SK-MEL-5 (cell line): ENCODE measurements at regions not wholly inside any gene's neighbourhood (a gene's known extent, or its start where the extent isn't known, plus 50 kb on each side); places are given as distances from the start of the nearest gene placed in this dataset.

Experiments used
- DNase-seq: peaks from one replicate; pipeline ENCODE4 v3.0.0-alpha.2; 2016; ENCODE audit warnings: low read depth, low spot score
- in situ Hi-C: cut with HindIII; loops from 2 replicates; pipeline ENCODE4 v1.10.0; 2016; ENCODE audit warnings: low sequenced_read_pairs, high pct_unique_total_duplicates, low pct_unique_long_range_greater_than_20kb

DNA sequence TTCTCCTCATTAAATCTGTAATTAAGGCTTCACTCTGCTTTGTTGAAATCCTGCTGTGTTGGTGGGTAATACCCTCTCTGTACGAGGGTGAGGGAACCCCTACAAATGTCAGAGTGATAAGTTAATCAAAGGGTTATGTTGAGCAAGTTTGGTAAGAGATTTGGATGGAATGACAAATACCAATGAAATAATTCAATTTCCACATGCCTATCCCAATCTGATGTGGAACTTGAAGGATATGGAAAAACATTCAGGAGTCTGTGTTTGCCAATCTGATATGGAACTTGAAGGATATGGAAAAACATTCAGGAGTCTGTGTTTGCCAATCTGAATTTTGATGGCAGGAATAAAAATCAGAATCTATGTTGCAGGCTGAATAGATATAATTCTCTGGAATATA is 910.2 kb downstream of the TUSC7 start:
- in situ Hi-C loops, result no loop called here
- DNase-seq, result no peak

- no peak for DNase-seq
Measured at GRCh38 chr3:117622171-117622841, 912.7 kb downstream of the TUSC7 start.

DNA sequence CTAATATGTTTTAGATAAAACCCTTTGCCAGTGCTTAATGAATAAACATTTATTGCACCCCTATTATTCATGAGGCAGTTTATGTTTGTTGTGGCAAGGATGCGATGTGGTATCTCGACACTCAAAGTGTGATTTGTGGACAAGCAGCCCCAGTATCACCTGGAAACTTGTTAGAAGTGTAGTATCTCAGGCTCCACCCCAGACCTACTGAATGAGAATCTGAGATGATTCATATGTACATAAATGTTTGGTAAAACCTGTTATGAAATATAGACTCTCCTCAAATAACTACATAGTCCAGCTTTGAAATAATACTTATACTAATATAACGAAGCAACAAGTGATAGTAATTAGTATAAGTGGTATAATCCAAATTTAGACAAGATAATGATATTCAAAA is 914.8 kb downstream of the TUSC7 start:
- no peak for DNase-seq

More at GRCh38 chr3:117622171-117622841, 912.7 kb downstream of the TUSC7 start:
- in situ Hi-C loops, result no loop called here

DNA sequence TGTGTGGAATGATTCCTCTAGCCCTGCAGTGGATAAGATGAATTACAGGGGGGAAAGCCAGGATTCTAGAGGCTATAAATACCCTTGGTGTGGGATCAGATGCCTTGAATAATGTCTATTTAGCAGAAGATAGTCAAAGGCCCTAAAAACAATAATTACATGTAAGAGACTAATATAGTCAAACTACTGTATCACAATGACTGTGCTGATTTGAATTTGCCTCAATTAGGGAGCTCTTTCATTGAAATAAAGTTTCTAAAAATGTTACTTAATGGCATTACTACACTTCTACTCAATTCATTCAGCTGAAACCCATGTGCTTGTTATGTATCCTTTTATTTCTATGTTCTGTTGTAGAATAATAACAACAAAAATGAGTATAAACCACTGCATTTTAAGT is 915.6 kb downstream of the TUSC7 start:
- in situ Hi-C loops, result no loop called here
- DNase-seq, result no peak

More for the DNA sequence above, 914.8 kb downstream of the TUSC7 start:
- in situ Hi-C loops, result no loop called here

DNA sequence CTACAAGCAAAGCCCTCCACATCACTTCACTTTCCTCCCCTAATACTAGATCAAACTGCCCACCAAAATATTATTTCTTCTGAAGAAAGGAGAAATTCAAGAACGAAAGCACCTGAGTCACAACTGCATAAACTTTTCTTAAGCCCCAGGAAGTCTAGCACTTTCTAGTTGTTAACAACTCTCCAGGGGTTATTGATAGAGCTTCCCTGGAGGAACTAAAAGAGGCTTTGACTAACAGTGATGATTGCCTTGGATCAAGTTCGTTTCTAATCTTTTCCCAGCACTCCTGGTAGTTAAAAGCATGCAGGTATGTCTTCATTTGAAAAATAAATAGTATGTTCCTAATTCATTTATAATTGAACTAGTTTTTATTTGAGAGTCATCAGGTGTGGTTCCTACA is 917.0 kb downstream of the TUSC7 start:
- DNase-seq, result no peak
- in situ Hi-C loops, result no loop called here

DNA sequence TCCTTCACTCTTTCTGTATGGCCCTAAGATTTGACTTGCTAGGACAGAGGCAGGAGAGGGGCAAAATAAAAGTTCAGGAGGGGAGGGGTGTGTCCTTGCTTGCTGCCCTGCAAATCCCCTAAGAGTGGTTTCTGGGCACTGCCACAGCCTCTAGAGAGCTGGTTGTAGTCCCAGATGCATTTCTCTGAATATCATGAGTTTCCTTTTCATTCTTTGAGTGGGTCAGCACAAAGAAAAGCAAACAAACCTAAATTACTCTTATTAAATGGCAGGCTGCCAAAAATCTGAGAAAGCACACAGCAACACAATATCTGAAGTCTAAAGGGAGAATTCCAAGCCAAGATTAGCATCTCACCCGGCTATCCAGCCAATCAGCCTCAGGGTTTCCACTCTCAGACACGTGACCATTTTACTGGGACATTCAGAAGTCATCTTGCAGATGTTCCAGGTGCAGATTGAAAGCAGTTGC is 919.3 kb downstream of the TUSC7 start:
- in situ Hi-C loops, result no loop called here
- DNase-seq, result no peak

- no peak for DNase-seq
- in situ Hi-C loops, result no loop called here
Measured at GRCh38 chr3:117629505-117629904, 919.9 kb downstream of the TUSC7 start.

DNA sequence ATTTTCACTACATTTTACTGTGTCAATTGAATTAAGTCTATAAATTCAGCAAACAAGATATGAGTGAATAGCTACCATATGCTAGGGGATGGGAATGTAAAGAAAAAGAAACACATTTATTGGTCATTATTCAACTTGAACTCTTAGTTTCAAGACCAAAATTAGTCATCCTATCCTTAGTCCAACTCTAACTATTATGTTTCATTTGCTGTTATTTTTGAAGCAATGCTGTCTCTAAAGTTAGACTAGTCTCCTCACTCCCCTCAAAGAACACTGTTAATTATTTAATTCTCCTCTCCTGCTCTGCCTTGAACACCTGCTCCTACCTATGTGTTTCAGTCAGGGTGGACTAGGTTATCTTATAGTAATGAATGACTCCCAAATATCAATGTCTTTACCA is 920.9 kb downstream of the TUSC7 start:
- no peak for DNase-seq
- in situ Hi-C loops, result no loop called here

DNA sequence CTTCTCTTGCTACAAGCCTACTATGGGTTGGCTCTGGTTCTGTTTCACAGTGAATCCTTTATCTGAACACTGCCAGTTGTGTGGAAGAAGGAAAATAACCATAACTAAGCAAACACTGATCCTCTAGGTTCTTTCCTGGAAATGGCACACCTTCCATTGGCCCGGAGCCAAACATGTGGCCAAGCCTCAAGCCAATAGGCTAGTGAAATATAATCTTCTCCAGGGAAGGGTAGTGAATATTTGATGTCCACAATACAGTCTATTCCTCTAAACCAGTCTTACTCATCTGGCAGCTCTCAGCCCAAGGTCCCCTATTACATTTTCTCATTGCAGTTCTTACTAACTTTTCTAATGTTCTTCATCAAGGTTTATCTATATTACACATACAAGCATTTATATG is 921.3 kb downstream of the TUSC7 start:
- no peak for DNase-seq
- in situ Hi-C loops, result no loop called here

- in situ Hi-C loops, result no loop called here
- no peak for DNase-seq
Measured at GRCh38 chr3:117631781-117632180, 922.2 kb downstream of the TUSC7 start.

GRCh38 chr3:117632191-117632590 is 922.6 kb downstream of the TUSC7 start:
- no peak for DNase-seq
- in situ Hi-C loops, result no loop called here

- in situ Hi-C loops, result no loop called here
- no peak for DNase-seq
Measured at GRCh38 chr3:117633207-117633606, 923.6 kb downstream of the TUSC7 start.

- no peak for DNase-seq
Measured at GRCh38 chr3:117637666-117638065, 928.1 kb downstream of the TUSC7 start.

DNA sequence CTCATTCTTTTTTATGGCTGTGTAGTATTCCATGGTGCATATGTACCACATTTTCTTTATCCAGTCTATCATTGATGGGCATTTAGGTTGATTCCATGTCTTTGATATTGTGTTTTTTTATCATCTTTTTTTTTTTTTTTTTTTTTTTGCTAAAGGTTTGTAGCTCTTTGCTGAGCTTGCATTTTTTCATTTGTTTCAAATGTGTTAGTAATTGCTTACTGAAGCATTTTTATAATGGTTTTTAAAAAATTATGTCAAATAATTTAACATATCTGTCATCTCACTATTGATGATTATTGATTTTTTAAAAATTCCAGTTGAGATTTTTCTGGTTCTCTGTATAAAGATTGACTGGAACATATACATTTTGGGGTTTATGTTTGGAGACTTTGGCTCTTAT is 934.6 kb downstream of the TUSC7 start:
- in situ Hi-C loops, result no loop called here
- DNase-seq, result no peak

More at GRCh38 chr3:117637666-117638065, 928.1 kb downstream of the TUSC7 start:
- in situ Hi-C loops, result no loop called here

- in situ Hi-C loops, result no loop called here
- no peak for DNase-seq
Measured at GRCh38 chr3:117645561-117646242, 936.1 kb downstream of the TUSC7 start.

GRCh38 chr3:117647435-117647834 is 937.9 kb downstream of the TUSC7 start:
- in situ Hi-C loops, result no loop called here
- no peak for DNase-seq

- in situ Hi-C loops, result no loop called here
- DNase-seq, result no peak
Measured at GRCh38 chr3:117651246-117651645, 941.7 kb downstream of the TUSC7 start.

- no peak for DNase-seq
- in situ Hi-C loops, result no loop called here
Measured at GRCh38 chr3:117656391-117656790, 946.8 kb downstream of the TUSC7 start.

GRCh38 chr3:117657278-117657677 is 947.7 kb downstream of the TUSC7 start:
- in situ Hi-C loops, result no loop called here
- no peak for DNase-seq
